CD8-positive, alpha-beta memory T cell (primary cell): ENCODE measurements at regions not wholly inside any gene's neighbourhood (a gene's known extent, or its start where the extent isn't known, plus 50 kb on each side); places are given as distances from the start of the nearest gene placed in this dataset.

Experiments used
- CTCF ChIA-PET: fragments of 350-600 bp; sonication (Branson Sonifier 250); formaldehyde crosslinking; loops from one replicate; lab custom pipeline; 2021; ENCODE audit warnings: antibody characterized with exemption; lab: Charles Lee
- POLR2A ChIA-PET: fragments of 350-600 bp; sonication (Branson Sonifier 250); formaldehyde crosslinking; loops from one replicate; lab custom pipeline; 2021; ENCODE audit warnings: antibody characterized with exemption; lab: Charles Lee
- DNase-seq, 5 donors: peaks; one replicate each; pipeline versions ENCODE4 v3.0.0 to v3.0.0-alpha.2; 2020 to 2022; ENCODE audit warnings: mixed read lengths in 1 of 5
- H3K27ac ChIP-seq: one replicate; pipeline ENCODE4 v1.7.0; 2013; ENCODE audit warnings: low read depth, mild to moderate bottlenecking, low read length, moderate library complexity
- H3K27me3 ChIP-seq: 2 replicates; pipeline ENCODE4 v1.7.0; 2013; ENCODE audit warnings: low read length, mild to moderate bottlenecking; ENCODE audit not compliant: insufficient read depth, poor library complexity, severe bottlenecking
- H3K36me3 ChIP-seq: 2 replicates; pipeline ENCODE4 v1.7.0; 2013; ENCODE audit warnings: mild to moderate bottlenecking, low read length, moderate library complexity; ENCODE audit not compliant: insufficient read depth
- H3K4me1 ChIP-seq: 2 replicates; pipeline ENCODE4 v1.7.0; 2013; ENCODE audit warnings: mild to moderate bottlenecking, low read length, moderate library complexity; ENCODE audit not compliant: insufficient read depth
- H3K4me3 ChIP-seq: 2 replicates; pipeline ENCODE4 v1.7.0; 2013; ENCODE audit warnings: mild to moderate bottlenecking, low read length
- H3K9me3 ChIP-seq: 2 replicates; pipeline ENCODE4 v1.7.0; 2013; ENCODE audit warnings: mild to moderate bottlenecking, low read length
- H3K27ac Mint-ChIP-seq, 8 donors: one replicate each; pipeline ENCODE4 v1.8.0; 2020 to 2021; ENCODE audit warnings: mixed read lengths in 8 of 8, mild to moderate bottlenecking in 6 of 8, inconsistent platforms in 3 of 8, moderate library complexity in 3 of 8
- H3K27me3 Mint-ChIP-seq, 2 donors: one replicate each; pipeline ENCODE4 v1.8.0; 2020 to 2021; ENCODE audit warnings: mixed read lengths in 2 of 2, mild to moderate bottlenecking in 1 of 2, moderate library complexity in 1 of 2
- H3K36me3 Mint-ChIP-seq, 3 donors: one replicate each; pipeline ENCODE4 v1.8.0; 2020 to 2021; ENCODE audit warnings: mixed read lengths in 3 of 3, inconsistent platforms in 1 of 3, mild to moderate bottlenecking in 1 of 3
- H3K4me1 Mint-ChIP-seq, 3 donors: one replicate each; pipeline ENCODE4 v1.8.0; 2020 to 2021; ENCODE audit warnings: mixed read lengths in 3 of 3, inconsistent platforms in 1 of 3, mild to moderate bottlenecking in 1 of 3
- H3K4me3 Mint-ChIP-seq, 7 donors: one replicate each; pipeline ENCODE4 v1.8.0; 2020 to 2021; ENCODE audit warnings: mixed read lengths in 7 of 7, mild to moderate bottlenecking in 6 of 7, moderate library complexity in 4 of 7, inconsistent platforms in 2 of 7
- H3K9me3 Mint-ChIP-seq, 5 donors: one replicate each; pipeline ENCODE4 v1.8.0; 2020 to 2022; ENCODE audit warnings: mixed read lengths in 5 of 5, mild to moderate bottlenecking in 3 of 5, moderate library complexity in 2 of 5, inconsistent platforms in 1 of 5

DNA sequence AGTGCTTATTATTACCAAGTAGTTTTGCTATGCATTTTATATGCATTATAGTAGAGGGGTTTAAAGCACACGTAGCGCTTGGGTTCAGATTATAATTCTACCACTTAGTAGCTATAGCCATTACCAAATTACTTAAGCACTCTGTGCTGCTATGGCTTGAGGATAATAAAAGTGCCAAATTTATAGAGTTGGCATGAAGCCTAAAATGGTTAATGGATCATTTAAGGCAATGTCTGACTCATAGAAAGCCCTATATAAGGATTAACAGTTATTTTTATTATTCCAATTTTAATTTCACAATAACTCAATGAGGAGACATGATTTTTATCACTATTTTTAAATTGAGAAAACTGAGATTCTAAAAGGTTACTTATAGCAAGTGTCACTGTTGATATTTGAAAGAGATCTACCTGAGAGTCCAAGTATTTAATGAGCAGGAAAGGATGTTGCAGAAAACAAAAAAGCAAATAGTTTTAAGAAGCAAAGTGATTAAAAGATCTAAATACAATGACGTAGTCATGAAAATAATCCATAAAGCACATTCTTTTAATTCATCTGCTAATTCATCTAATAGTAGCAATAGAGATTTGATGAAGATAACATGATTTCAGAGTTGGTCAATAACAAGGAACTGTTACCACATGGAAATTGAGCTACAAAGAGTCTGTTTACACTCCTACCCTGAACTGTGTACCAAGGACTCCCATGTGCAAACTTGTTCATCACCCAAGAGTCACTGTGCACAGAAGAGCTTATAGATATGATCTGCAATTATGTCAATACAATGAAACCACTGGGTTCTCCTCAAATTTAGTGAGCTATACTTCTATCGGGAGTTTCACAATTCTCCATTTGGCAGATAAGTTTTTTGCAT is 78.8 kb upstream of the DTNA start:
- Histone ChIP-seq H3K4me3 (no peak overlapping the region), H3K27ac (no peak overlapping the region), H3K9me3 (no peaks in the 10 kb centered on the region), H3K4me1 (no peaks in the 10 kb centered on the region), H3K36me3 (no peaks in the 10 kb centered on the region), H3K27me3 (no peaks in the 10 kb centered on the region)
- peaks cover 0 to 2% (median 0%) of the 10 kb centered on the region in 5 donors for H3K9me3 Mint-ChIP-seq
- ChIA-PET POLR2A (no interaction called here), CTCF (no interaction called here)
- no peaks in the 10 kb centered on the region for H3K27me3 Mint-ChIP-seq
- no peak for DNase-seq
- no peaks in the 10 kb centered on the region for H3K4me1 Mint-ChIP-seq
- H3K4me3 Mint-ChIP-seq: no peak overlapping the region
- H3K27ac Mint-ChIP-seq: no peak overlapping the region
- H3K36me3 Mint-ChIP-seq: no peaks in the 10 kb centered on the region

GRCh38 chr18:34632321-34632720 is 77.8 kb upstream of the DTNA start:
- H3K36me3 ChIP-seq: no peaks in the 10 kb centered on the region
- no peaks in the 10 kb centered on the region for H3K9me3 ChIP-seq
- no peak overlapping the region for H3K27ac Mint-ChIP-seq
- no peaks in the 10 kb centered on the region for H3K36me3 Mint-ChIP-seq
- POLR2A ChIA-PET: no interaction called here
- H3K27me3 ChIP-seq: no peaks in the 10 kb centered on the region
- no peak overlapping the region for H3K4me3 ChIP-seq
- H3K4me1 Mint-ChIP-seq: no peaks in the 10 kb centered on the region
- DNase-seq: no peak
- no peaks in the 10 kb centered on the region for H3K4me1 ChIP-seq
- CTCF ChIA-PET: no interaction called here
- peaks cover 0 to under 1% (median 0%) of the 10 kb centered on the region in 5 donors for H3K9me3 Mint-ChIP-seq
- no peak overlapping the region for H3K27ac ChIP-seq
- H3K4me3 Mint-ChIP-seq: no peak overlapping the region
- no peaks in the 10 kb centered on the region for H3K27me3 Mint-ChIP-seq

DNA sequence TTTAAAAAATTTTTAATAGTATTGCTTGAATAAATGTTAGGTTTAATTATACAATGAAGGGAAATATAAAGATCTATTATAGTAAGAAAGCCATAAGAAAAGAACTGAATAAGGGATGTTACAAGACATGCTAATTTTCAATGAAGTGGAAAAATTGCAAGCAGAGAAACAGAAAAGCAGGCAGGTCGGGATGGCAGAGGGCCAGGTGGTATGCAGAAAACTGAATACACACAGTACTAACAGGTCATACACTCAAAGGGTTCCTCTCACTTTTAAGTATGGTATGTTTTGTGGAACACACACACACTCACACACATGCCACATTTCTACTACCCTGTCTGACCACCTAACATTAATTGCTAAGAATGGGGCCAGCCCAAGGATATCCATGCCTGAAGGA is 76.7 kb upstream of the DTNA start:
- no peaks in the 10 kb centered on the region for H3K4me1 Mint-ChIP-seq
- H3K4me3 Mint-ChIP-seq: no peak overlapping the region
- no peak overlapping the region for H3K27ac ChIP-seq
- H3K27me3 Mint-ChIP-seq: no peaks in the 10 kb centered on the region
- H3K4me3 ChIP-seq: no peak overlapping the region
- H3K27me3 ChIP-seq: no peaks in the 10 kb centered on the region
- POLR2A ChIA-PET: no interaction called here
- DNase-seq: no peak
- H3K36me3 Mint-ChIP-seq: no peaks in the 10 kb centered on the region
- H3K36me3 ChIP-seq: no peaks in the 10 kb centered on the region
- CTCF ChIA-PET: no interaction called here
- H3K27ac Mint-ChIP-seq: no peak overlapping the region
- no peaks in the 10 kb centered on the region for H3K4me1 ChIP-seq
- no peaks in the 10 kb centered on the region for H3K9me3 ChIP-seq
- no peaks in the 10 kb centered on the region for H3K9me3 Mint-ChIP-seq

DNA sequence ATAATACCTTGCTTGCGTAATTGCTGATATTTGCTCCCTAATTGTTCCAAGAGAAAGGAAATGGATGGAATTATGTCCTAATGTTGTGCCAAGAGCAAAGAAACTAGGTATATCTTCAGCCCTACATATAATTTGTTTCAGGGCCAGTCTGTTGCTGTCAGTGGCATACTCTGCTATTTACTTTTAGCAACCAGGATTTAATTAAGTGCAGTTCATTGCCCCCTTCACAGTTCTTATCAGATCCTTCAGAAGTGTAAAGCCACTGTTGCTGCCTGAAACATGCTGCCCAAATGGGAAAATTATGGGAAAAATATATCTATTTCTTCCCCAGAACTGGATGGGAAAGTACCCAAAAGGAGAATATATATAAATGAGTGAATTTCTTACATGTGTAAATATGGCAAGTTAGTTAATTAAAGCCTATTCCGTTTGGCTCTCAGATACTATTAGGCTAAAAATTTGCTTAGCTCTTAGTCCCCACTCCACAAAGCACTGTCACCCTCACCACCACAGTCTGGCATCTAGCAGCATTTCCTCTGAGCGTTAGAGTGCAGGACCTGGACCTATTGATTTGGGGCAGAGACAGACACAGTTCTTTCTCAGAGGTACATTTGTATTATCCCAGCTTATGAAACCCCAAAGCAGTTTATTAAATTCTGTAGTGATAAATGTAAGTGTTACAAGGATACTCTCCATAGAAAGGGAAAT is 72.8 kb upstream of the DTNA start:
- Mint-ChIP-seq H3K27me3 (no peaks in the 10 kb centered on the region), H3K9me3 (no peaks in the 10 kb centered on the region), H3K4me3 (no peak overlapping the region), H3K36me3 (no peaks in the 10 kb centered on the region), H3K4me1 (no peaks in the 10 kb centered on the region), H3K27ac (no peak overlapping the region)
- Histone ChIP-seq H3K27ac (no peak overlapping the region), H3K4me3 (no peak overlapping the region), H3K36me3 (no peaks in the 10 kb centered on the region), H3K4me1 (no peaks in the 10 kb centered on the region), H3K9me3 (no peaks in the 10 kb centered on the region), H3K27me3 (no peaks in the 10 kb centered on the region)
- DNase-seq: no peak
- ChIA-PET POLR2A (no interaction called here), CTCF (no interaction called here)

- no peak overlapping the region for H3K4me3 Mint-ChIP-seq
- Histone ChIP-seq H3K4me1 (no peaks in the 10 kb centered on the region), H3K27me3 (no peaks in the 10 kb centered on the region), H3K9me3 (no peaks in the 10 kb centered on the region), H3K4me3 (no peak overlapping the region), H3K36me3 (no peaks in the 10 kb centered on the region), H3K27ac (no peak overlapping the region)
- ChIA-PET POLR2A (no interaction called here), CTCF (no interaction called here)
- no peaks in the 10 kb centered on the region for H3K27me3 Mint-ChIP-seq
- H3K4me1 Mint-ChIP-seq: no peaks in the 10 kb centered on the region
- no peak overlapping the region for H3K27ac Mint-ChIP-seq
- H3K36me3 Mint-ChIP-seq: no peaks in the 10 kb centered on the region
- H3K9me3 Mint-ChIP-seq: no peaks in the 10 kb centered on the region
- DNase-seq: no peak
Measured at GRCh38 chr18:34639687-34640086, 70.4 kb upstream of the DTNA start.

- Mint-ChIP-seq H3K27ac (no peak overlapping the region), H3K27me3 (no peaks in the 10 kb centered on the region), H3K4me1 (no peaks in the 10 kb centered on the region), H3K9me3 (no peaks in the 10 kb centered on the region), H3K4me3 (no peak overlapping the region), H3K36me3 (no peaks in the 10 kb centered on the region)
- ChIA-PET CTCF (no interaction called here), POLR2A (no interaction called here)
- H3K36me3 ChIP-seq: no peaks in the 10 kb centered on the region
- H3K4me3 ChIP-seq: no peak overlapping the region
- no peak for DNase-seq
- no peaks in the 10 kb centered on the region for H3K27me3 ChIP-seq
- H3K9me3 ChIP-seq: no peaks in the 10 kb centered on the region
- H3K4me1 ChIP-seq: no peaks in the 10 kb centered on the region
- no peak overlapping the region for H3K27ac ChIP-seq
Measured at GRCh38 chr18:34640276-34640675, 69.8 kb upstream of the DTNA start.

- Histone ChIP-seq H3K9me3 (no peaks in the 10 kb centered on the region), H3K27ac (no peak overlapping the region), H3K4me1 (no peaks in the 10 kb centered on the region), H3K36me3 (no peaks in the 10 kb centered on the region), H3K4me3 (no peak overlapping the region), H3K27me3 (no peaks in the 10 kb centered on the region)
- H3K36me3 Mint-ChIP-seq: no peaks in the 10 kb centered on the region
- no peaks in the 10 kb centered on the region for H3K27me3 Mint-ChIP-seq
- ChIA-PET POLR2A (no interaction called here), CTCF (no interaction called here)
- no peaks in the 10 kb centered on the region for H3K9me3 Mint-ChIP-seq
- no peak overlapping the region for H3K4me3 Mint-ChIP-seq
- H3K27ac Mint-ChIP-seq: no peak overlapping the region
- no peak for DNase-seq
- no peaks in the 10 kb centered on the region for H3K4me1 Mint-ChIP-seq
Measured at GRCh38 chr18:34643989-34644388, 66.1 kb upstream of the DTNA start.

DNA sequence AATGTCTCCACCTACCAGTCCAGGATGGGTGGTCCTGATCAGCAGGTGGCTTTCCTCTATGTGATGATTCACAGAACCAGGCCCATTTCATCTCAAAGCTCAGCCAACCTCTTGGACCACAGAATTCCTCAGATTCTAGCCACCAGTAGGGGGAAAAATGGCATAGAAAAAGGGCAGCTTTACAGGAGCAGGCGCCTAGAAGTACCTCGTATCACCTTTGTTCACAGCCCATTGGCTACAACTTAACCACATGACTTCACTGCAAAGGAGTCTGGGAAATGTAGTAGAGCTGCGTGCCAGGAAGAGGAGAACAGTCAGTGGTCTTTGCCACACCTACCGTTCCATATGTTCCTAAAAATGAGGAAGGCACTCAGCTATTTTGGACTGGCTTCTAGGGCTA is 62.8 kb upstream of the DTNA start:
- Mint-ChIP-seq H3K4me3 (no peak overlapping the region), H3K27me3 (no peaks in the 10 kb centered on the region), H3K9me3 (no peaks in the 10 kb centered on the region), H3K36me3 (no peaks in the 10 kb centered on the region), H3K4me1 (no peaks in the 10 kb centered on the region), H3K27ac (no peak overlapping the region)
- no peak for DNase-seq
- no peaks in the 10 kb centered on the region for H3K27me3 ChIP-seq
- H3K9me3 ChIP-seq: no peaks in the 10 kb centered on the region
- no peaks in the 10 kb centered on the region for H3K4me1 ChIP-seq
- no peak overlapping the region for H3K27ac ChIP-seq
- H3K4me3 ChIP-seq: no peak overlapping the region
- H3K36me3 ChIP-seq: no peaks in the 10 kb centered on the region
- CTCF ChIA-PET: no interaction called here
- POLR2A ChIA-PET: no interaction called here
